T-helper 2 cell treated with Interferon-gamma antibody and Interleukin-4, amounts not matched to agents 100 ng/mL and 5 ng/mL, for 36 hours (primary cell): ENCODE measurements at regions not wholly inside any gene's neighbourhood (a gene's known extent, or its start where the extent isn't known, plus 50 kb on each side); places are given as distances from the start of the nearest gene placed in this dataset.
"Not testable (repeated sequence)": the region's sequence is repeated elsewhere in the genome, so short reads cannot be mapped to it uniquely, and the experiment has no call there.

Source experiments
- intact Hi-C: fragments of 100-400 bp; cut with micrococcal nuclease; formaldehyde crosslinking; loops from one replicate; pipeline ENCODE4 v1.15.1; 2023

GRCh38 chr21:15455819-15456462 lies 273.8 kb upstream of the USP25 start:
- intact Hi-C loops = no loop called here

GRCh38 chr21:15457965-15458364 lies 271.8 kb upstream of the USP25 start:
- intact Hi-C loops = no loop called here

GRCh38 chr21:15462092-15462491 lies 267.7 kb upstream of the USP25 start:
- intact Hi-C loops = no loop called here

- intact Hi-C loops = no loop called here
Observed at GRCh38 chr21:15466329-15466728, 263.5 kb upstream of the USP25 start.

GRCh38 chr21:15468368-15468767 lies 261.4 kb upstream of the USP25 start:
- intact Hi-C loops = no loop called here

- intact Hi-C loops = no loop called here
Observed at GRCh38 chr21:15472108-15473040, 257.4 kb upstream of the USP25 start.

- intact Hi-C loops = not testable (repeated sequence)
Observed at GRCh38 chr21:15477773-15478172, 252.0 kb upstream of the USP25 start.

GRCh38 chr21:15480160-15480559 lies 249.6 kb upstream of the USP25 start:
- intact Hi-C loops = no loop called here

- intact Hi-C loops = loop anchor here (1.0 to 2.0 kb wide), 4 partner anchors 110 to 1079 kb away; no protein-coding TSS in a partner anchor
Observed at GRCh38 chr21:15483138-15483780, 246.5 kb upstream of the USP25 start.

- intact Hi-C loops = no loop called here
Observed at GRCh38 chr21:15486460-15487195, 243.2 kb upstream of the USP25 start.

GRCh38 chr21:15487196-15487550 lies 242.6 kb upstream of the USP25 start:
- intact Hi-C loops = no loop called here

- intact Hi-C loops = no loop called here
Observed at GRCh38 chr21:15491100-15491499, 238.7 kb upstream of the USP25 start.

GRCh38 chr21:15493646-15494045 lies 236.1 kb upstream of the USP25 start:
- intact Hi-C loops = no loop called here

- intact Hi-C loops = no loop called here
Observed at GRCh38 chr21:15494481-15494880, 235.3 kb upstream of the USP25 start.

GRCh38 chr21:15495965-15496364 lies 233.8 kb upstream of the USP25 start:
- intact Hi-C loops = no loop called here

GRCh38 chr21:15496911-15497310 lies 232.9 kb upstream of the USP25 start:
- intact Hi-C loops = no loop called here

GRCh38 chr21:15498455-15498854 lies 231.3 kb upstream of the USP25 start:
- intact Hi-C loops = no loop called here

- intact Hi-C loops = no loop called here
Observed at GRCh38 chr21:15506086-15506485, 223.7 kb upstream of the USP25 start.

GRCh38 chr21:15508554-15508953 lies 221.2 kb upstream of the USP25 start:
- intact Hi-C loops = no loop called here

- intact Hi-C loops = loop anchor here (2.0 to 10.0 kb wide), 5 partner anchors 220 to 1132 kb away; partner anchors contain the start of genes HSPA13, NRIP1 and SAMSN1
Observed at GRCh38 chr21:15514073-15514946, 215.5 kb upstream of the USP25 start.
